ENCODE measurements at regions not wholly inside any gene's neighbourhood (a gene's known extent, or its start where the extent isn't known, plus 50 kb on each side); places are given as distances from the start of the nearest gene placed in this dataset.
A peak's percentile ranks its signal among the peaks of the same experiment; 100 is the strongest.

GRCh38 chr12:69161829-69162228 lies 77.5 kb upstream of the CPSF6 start (continued):
- no peak for TF ChIP-seq PAX8 (IDR thresholded peaks at IDR 0.05)
- TF ChIP-seq YBX1 (IDR thresholded peaks at IDR 0.05): no peak
- TF ChIP-seq ZNF217 (IDR thresholded peaks at IDR 0.05): no peak
- TF ChIP-seq ZNF24 (IDR thresholded peaks at IDR 0.05): no peak
- TF ChIP-seq RBBP5 (conservative IDR thresholded peaks at IDR 0.05): no peak
- peak; percentile 85 for TF ChIP-seq MXI1 (IDR thresholded peaks at IDR 0.05; ENCODE audit: low read depth, low read length)
- no peak for TF ChIP-seq JUND (IDR thresholded peaks at IDR 0.05; ENCODE audit: low read depth, low read length)
- TF ChIP-seq TCF3 (IDR thresholded peaks at IDR 0.05; ENCODE audit: borderline replicate concordance, insufficient read depth, low read depth, low read length): no peak
- no peak for TF ChIP-seq MEF2A (IDR thresholded peaks at IDR 0.05; ENCODE audit: insufficient read depth, low read depth, low read length)
- TF ChIP-seq KAT2A (conservative IDR thresholded peaks at IDR 0.05; ENCODE audit: control insufficient read depth, low read depth, low read length): no peak
- no peak for TF ChIP-seq FOS (IDR thresholded peaks at IDR 0.05; ENCODE audit: borderline replicate concordance, extremely low read depth, insufficient read length)
- no peak for TF ChIP-seq IRF3 (IDR thresholded peaks at IDR 0.05)
- TF ChIP-seq POU2F2 (IDR thresholded peaks at IDR 0.05; ENCODE audit: borderline replicate concordance, low read depth, low read length): no peak
- TF ChIP-seq BCL3 (IDR thresholded peaks at IDR 0.05; ENCODE audit: borderline replicate concordance, insufficient read depth, low read depth, low read length, poor library complexity, severe bottlenecking): no peak
- no peak for TF ChIP-seq IRF4 (IDR thresholded peaks at IDR 0.05; ENCODE audit: low read depth, low read length)
- no peak for TF ChIP-seq HDAC6 (IDR thresholded peaks at IDR 0.05; ENCODE audit: unreplicated experiment)
- no peak for TF ChIP-seq NFXL1 (IDR thresholded peaks at IDR 0.05; ENCODE audit: borderline replicate concordance)
- TF ChIP-seq MAX (IDR thresholded peaks at IDR 0.05; ENCODE audit: low read depth, low read length): peak; percentile 73; the same call in 1 of the 2 replicates
- TF ChIP-seq BACH1 (IDR thresholded peaks at IDR 0.05; ENCODE audit: borderline replicate concordance): no peak
- peak; percentile 46; the same call in 1 of the 2 replicates for TF ChIP-seq RELB (IDR thresholded peaks at IDR 0.05; ENCODE audit: low read depth)
- no peak for TF ChIP-seq POLR2AphosphoS5 (IDR thresholded peaks at IDR 0.05; ENCODE audit: low read length)
- TF ChIP-seq IKZF1 (conservative IDR thresholded peaks at IDR 0.05): peak; percentile 34; the same call in 1 of the 2 replicates
- TF ChIP-seq CBX5 (IDR thresholded peaks at IDR 0.05; ENCODE audit: low read depth): no peak
- TF ChIP-seq SREBF1 (IDR thresholded peaks at IDR 0.05; ENCODE audit: low read length): no peak
- no peak for TF ChIP-seq DPF2 (IDR thresholded peaks at IDR 0.05)
- no peak for TF ChIP-seq PBX3 (IDR thresholded peaks at IDR 0.05; ENCODE audit: insufficient replicate concordance, low read depth, low read length)
- TF ChIP-seq MLLT1 (IDR thresholded peaks at IDR 0.05): 0 out of 2 replicates have a peak, but pooled peaks have one; percentile 14
